ENCODE measurements at regions not wholly inside any gene's neighbourhood (a gene's known extent, or its start where the extent isn't known, plus 50 kb on each side); places are given as distances from the start of the nearest gene placed in this dataset.

DNA sequence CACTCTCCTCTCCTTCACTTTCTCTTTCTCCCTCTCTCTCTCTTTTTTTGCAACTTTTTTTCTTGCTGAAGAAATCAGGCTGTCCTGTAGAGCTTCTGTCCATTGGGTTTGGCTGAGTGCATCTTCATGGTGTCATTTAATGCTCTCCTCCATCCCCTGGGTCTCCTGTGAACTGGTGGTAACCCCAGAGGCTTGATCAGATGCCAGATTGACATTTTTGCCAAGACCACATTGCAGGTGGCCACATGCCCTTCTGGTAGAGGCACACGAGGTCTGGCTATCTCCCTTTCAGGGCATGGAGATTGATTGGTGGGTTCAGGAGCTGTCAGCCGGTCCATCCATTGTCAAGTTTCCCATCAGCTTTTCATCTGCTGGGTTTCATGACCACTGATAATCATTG, 188.3 kb upstream of the MYL2 start:
- TF ChIP-seq SP1 (IDR thresholded peaks at IDR 0.05; ENCODE audit: low read depth, low read length) (no peak), BACH1 (IDR thresholded peaks at IDR 0.05; ENCODE audit: borderline replicate concordance) (no peak), ZNF274 (IDR thresholded peaks at IDR 0.05; ENCODE audit: insufficient read depth, insufficient read length) (no peak), TAF1 (IDR thresholded peaks at IDR 0.05; ENCODE audit: borderline replicate concordance, low read depth, low read length) (no peak)
- TF ChIP-seq, protein P1, sequence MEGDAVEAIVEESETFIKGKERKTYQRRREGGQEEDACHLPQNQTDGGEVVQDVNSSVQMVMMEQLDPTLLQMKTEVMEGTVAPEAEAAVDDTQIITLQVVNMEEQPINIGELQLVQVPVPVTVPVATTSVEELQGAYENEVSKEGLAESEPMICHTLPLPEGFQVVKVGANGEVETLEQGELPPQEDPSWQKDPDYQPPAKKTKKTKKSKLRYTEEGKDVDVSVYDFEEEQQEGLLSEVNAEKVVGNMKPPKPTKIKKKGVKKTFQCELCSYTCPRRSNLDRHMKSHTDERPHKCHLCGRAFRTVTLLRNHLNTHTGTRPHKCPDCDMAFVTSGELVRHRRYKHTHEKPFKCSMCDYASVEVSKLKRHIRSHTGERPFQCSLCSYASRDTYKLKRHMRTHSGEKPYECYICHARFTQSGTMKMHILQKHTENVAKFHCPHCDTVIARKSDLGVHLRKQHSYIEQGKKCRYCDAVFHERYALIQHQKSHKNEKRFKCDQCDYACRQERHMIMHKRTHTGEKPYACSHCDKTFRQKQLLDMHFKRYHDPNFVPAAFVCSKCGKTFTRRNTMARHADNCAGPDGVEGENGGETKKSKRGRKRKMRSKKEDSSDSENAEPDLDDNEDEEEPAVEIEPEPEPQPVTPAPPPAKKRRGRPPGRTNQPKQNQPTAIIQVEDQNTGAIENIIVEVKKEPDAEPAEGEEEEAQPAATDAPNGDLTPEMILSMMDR (IDR thresholded peaks at IDR 0.05 in 2 of 3, conservative IDR thresholded peaks at IDR 0.05 in 1 of 3; ENCODE audit: control insufficient read depth in 2 of 3, extremely low read depth in 1 of 3, insufficient read depth in 1 of 3, low read depth in 3 of 3, low read length in 3 of 3), result no peak
